Gastroesophageal sphincter (tissue), 4 donors: ENCODE measurements at regions not wholly inside any gene's neighbourhood (a gene's known extent, or its start where the extent isn't known, plus 50 kb on each side); places are given as distances from the start of the nearest gene placed in this dataset.

Experiments
- ATAC-seq: fragments of 150-250 bp; one replicate; pipeline ENCODE4 v1.9.1; 2016; ENCODE audit warnings: mild to moderate bottlenecking, moderate library complexity
- H3K27ac ChIP-seq, 4 donors: fragments of 200-600 bp; sonication (generic) in 3 of 4; 1 replicate in 3 of 4; 2 replicates in 1 of 4; pipeline ENCODE4 v1.5.1; 2016 to 2019
- H3K27me3 ChIP-seq: fragments of 200-600 bp; sonication (generic); one replicate; pipeline ENCODE4 v1.5.1; 2019
- H3K36me3 ChIP-seq, 2 donors: fragments of 200-600 bp; sonication (generic); one replicate each; pipeline ENCODE4 v1.5.1; 2019; ENCODE audit warnings: control low read depth in 1 of 2
- H3K4me1 ChIP-seq, 3 donors: fragments of 200-600 bp; sonication (generic); 1 replicate in 2 of 3; 2 replicates in 1 of 3; pipeline ENCODE4 v1.5.1; 2016 to 2019; ENCODE audit warnings: control low read depth in 2 of 3
- H3K4me3 ChIP-seq, 2 donors: fragments of 200-600 bp; sonication (generic); one replicate each; pipeline ENCODE4 v1.5.1; 2019; ENCODE audit warnings: mild to moderate bottlenecking in 1 of 2, moderate library complexity in 1 of 2
- H3K9me3 ChIP-seq, 3 donors: fragments of 200-600 bp; sonication (generic); one replicate each; pipeline ENCODE4 v1.5.1; 2017 to 2019; ENCODE audit warnings: control low read depth in 2 of 3
- CTCF ChIP-seq, 4 experiments: fragments of 200-600 bp in 2 of 4; fragments of 450-650 bp in 2 of 4; sonication (generic) in 1 of 4; IDR thresholded peaks; one replicate each; pipeline ENCODE4 v1.5.1; 2017 to 2019; ENCODE audit warnings: antibody characterized with exemption in 4 of 4, mild to moderate bottlenecking in 2 of 4, moderate library complexity in 2 of 4
- EP300 ChIP-seq: sonication (generic); formaldehyde crosslinking; IDR thresholded peaks from one replicate; pipeline ENCODE4 v1.6.1; 2017; ENCODE audit warnings: antibody characterized with exemption, mild to moderate bottlenecking
- POLR2A ChIP-seq, 2 donors: fragments of 450-650 bp; IDR thresholded peaks; one replicate each; pipeline ENCODE4 v1.6.1; 2017; ENCODE audit warnings: antibody characterized with exemption in 2 of 2, mild to moderate bottlenecking in 2 of 2, moderate library complexity in 1 of 2
- POLR2AphosphoS5 ChIP-seq: sonication (generic); formaldehyde crosslinking; IDR thresholded peaks from one replicate; pipeline ENCODE4 v1.6.1; 2017; ENCODE audit warnings: antibody characterized with exemption
- WGBS, 2 donors: methylation state at CpG; one replicate each; pipeline ENCODE4 v1.1.5; 2018; ENCODE audit warnings: low coverage in 1 of 2; 5-methylcytosine and 5-hydroxymethylcytosine counted together

GRCh38 chr15:72912996-72913395 is 129.4 kb upstream of the ADPGK start:
- no peak for ATAC-seq
- WGBS, 2 donors = 61% methylated on average over 2 of the region's 2 CpGs; no CpG with 5 or more reads in 1 of the 2 donors
- no peak overlapping the region for H3K27ac ChIP-seq
- H3K9me3 ChIP-seq = no peaks in the 10 kb centered on the region
- no peak for TF ChIP-seq CTCF (IDR thresholded peaks at IDR 0.05)
- TF ChIP-seq POLR2A (IDR thresholded peaks at IDR 0.05) = no peak
- no peak for TF ChIP-seq POLR2AphosphoS5
- no peak for TF ChIP-seq EP300
- no peaks in the 10 kb centered on the region for H3K4me1 ChIP-seq
- H3K36me3 ChIP-seq = no peaks in the 10 kb centered on the region
- H3K4me3 ChIP-seq = no peak overlapping the region
- H3K27me3 ChIP-seq = peaks cover 4% of the 10 kb centered on the region

GRCh38 chr15:72912121-72912520 is 128.6 kb upstream of the ADPGK start:
- H3K27ac ChIP-seq = no peak overlapping the region
- H3K36me3 ChIP-seq = no peaks in the 10 kb centered on the region
- WGBS, 2 donors = 48 to 51% methylated on average over 4 of the region's 4 CpGs
- no peaks in the 10 kb centered on the region for H3K9me3 ChIP-seq
- no peak for ATAC-seq
- no peaks in the 10 kb centered on the region for H3K4me1 ChIP-seq
- no peak overlapping the region for H3K4me3 ChIP-seq
- no peak for TF ChIP-seq POLR2AphosphoS5
- TF ChIP-seq CTCF (IDR thresholded peaks at IDR 0.05) = no peak
- no peak for TF ChIP-seq POLR2A (IDR thresholded peaks at IDR 0.05)
- no peak for TF ChIP-seq EP300
- peaks cover 4% of the 10 kb centered on the region for H3K27me3 ChIP-seq

- no peak overlapping the region for H3K27ac ChIP-seq
- H3K4me1 ChIP-seq = no peaks in the 10 kb centered on the region
- TF ChIP-seq POLR2A (IDR thresholded peaks at IDR 0.05) (no peak), POLR2AphosphoS5 (no peak), CTCF (IDR thresholded peaks at IDR 0.05) (no peak), EP300 (no peak)
- no peak for ATAC-seq
- no peaks in the 10 kb centered on the region for H3K36me3 ChIP-seq
- peaks cover 6% of the 10 kb centered on the region for H3K27me3 ChIP-seq
- no peak overlapping the region for H3K4me3 ChIP-seq
- no peaks in the 10 kb centered on the region for H3K9me3 ChIP-seq
- no CpG with 5 or more reads among the region's 1 CpG for WGBS, 2 donors
Measured at GRCh38 chr15:72911626-72912025, 128.1 kb upstream of the ADPGK start.

GRCh38 chr15:72908713-72909112 is 125.2 kb upstream of the ADPGK start:
- H3K36me3 ChIP-seq = no peaks in the 10 kb centered on the region
- peaks cover 6% of the 10 kb centered on the region for H3K27me3 ChIP-seq
- TF ChIP-seq CTCF (IDR thresholded peaks at IDR 0.05) (no peak), POLR2A (IDR thresholded peaks at IDR 0.05) (no peak)
- no peak overlapping the region for H3K4me3 ChIP-seq
- H3K27ac ChIP-seq = no peak overlapping the region
- no peak for ATAC-seq
- 61 to 88% methylated on average over 4 of the region's 4 CpGs for WGBS, 2 donors
- no peaks in the 10 kb centered on the region for H3K9me3 ChIP-seq
- H3K4me1 ChIP-seq = no peaks in the 10 kb centered on the region

GRCh38 chr15:72907733-72908132 is 124.2 kb upstream of the ADPGK start:
- Histone ChIP-seq H3K36me3 (no peaks in the 10 kb centered on the region), H3K9me3 (no peaks in the 10 kb centered on the region), H3K27ac (no peak overlapping the region), H3K4me3 (no peak overlapping the region), H3K4me1 (peaks cover 0 to 7% (median 0%) of the 10 kb centered on the region in 3 donors), H3K27me3 (peaks cover 6% of the 10 kb centered on the region)
- no peak for ATAC-seq
- WGBS, 2 donors = 73 to 90% methylated on average over 1 of the region's 1 CpG
- TF ChIP-seq POLR2AphosphoS5 (no peak), EP300 (no peak), CTCF (IDR thresholded peaks at IDR 0.05) (no peak), POLR2A (IDR thresholded peaks at IDR 0.05) (no peak)
